IMR-90 (cell line): ENCODE measurements at regions not wholly inside any gene's neighbourhood (a gene's known extent, or its start where the extent isn't known, plus 50 kb on each side); places are given as distances from the start of the nearest gene placed in this dataset.

Experiments
- ATAC-seq: fragments of 200-7000 bp; cut with Tn5 transposase; 2 replicates; pipeline ENCODE4 v1.9.1; 2020; ENCODE audit warnings: low read depth, mild to moderate bottlenecking, moderate library complexity
- BruUV-seq: library from RNA; stranded (reverse); fragments of 400-500 nt; replicated peaks from 2 replicates; lab custom pipeline; 2021; lab: Mats Ljungman, UMichigan
- CTCF ChIA-PET: fragments of 300-600 bp; formaldehyde crosslinking; extraction: SDS; loops from one replicate; lab custom pipeline; 2021; ENCODE audit warnings: antibody characterized with exemption; lab: Yijun Ruan, JAX
- POLR2A ChIA-PET: fragments of 300-600 bp; sonication (Branson Sonifier 250); formaldehyde crosslinking; loops from one replicate; lab custom pipeline; 2022; ENCODE audit warnings: antibody characterized with exemption; ENCODE audit not compliant: unreplicated experiment; lab: Charles Lee
- DNase-seq: peaks from one replicate; pipeline ENCODE4 v3.0.0; 2013
- H2AFZ ChIP-seq: replicated peaks from 2 replicates; pipeline ENCODE3; 2013; ENCODE audit warnings: low read length, mild to moderate bottlenecking; ENCODE audit not compliant: poor library complexity
- H2AK5ac ChIP-seq: 2 replicates; pipeline ENCODE4 v1.6.1; 2013; ENCODE audit warnings: low read depth, low read length, inconsistent platforms
- H2AK9ac ChIP-seq: replicated peaks from 2 replicates; pipeline ENCODE3; 2013; ENCODE audit warnings: mild to moderate bottlenecking, low read depth, low read length, moderate library complexity; ENCODE audit not compliant: poor library complexity
- H2BK120ac ChIP-seq: 2 replicates; pipeline ENCODE4 v1.6.1; 2013; ENCODE audit warnings: low read depth, low read length, inconsistent platforms
- H2BK15ac ChIP-seq: 3 replicates; pipeline ENCODE4 v1.6.1; 2013; ENCODE audit warnings: low read depth, low read length, inconsistent platforms
- H2BK20ac ChIP-seq: 2 replicates; pipeline ENCODE4 v1.6.1; 2013; ENCODE audit warnings: low read depth, mild to moderate bottlenecking, inconsistent platforms, low read length, moderate library complexity
- H2BK5ac ChIP-seq: 2 replicates; pipeline ENCODE4 v1.6.1; 2013; ENCODE audit warnings: mild to moderate bottlenecking, low read depth, low read length, inconsistent platforms; ENCODE audit not compliant: poor library complexity, severe bottlenecking
- H3K14ac ChIP-seq: replicated peaks from 2 replicates; pipeline ENCODE4 v1.6.1; 2013; ENCODE audit warnings: low read depth, low read length, inconsistent platforms
- H3K18ac ChIP-seq: 2 replicates; pipeline ENCODE4 v1.6.1; 2013; ENCODE audit warnings: low read depth, low read length, control low read depth
- H3K23ac ChIP-seq: 2 replicates; pipeline ENCODE4 v1.6.1; 2013; ENCODE audit warnings: low read depth, low read length, inconsistent platforms
- H3K27ac ChIP-seq: 2 replicates; pipeline ENCODE4 v1.5.1; 2013; ENCODE audit warnings: mild to moderate bottlenecking, control low read depth, low read length; ENCODE audit not compliant: insufficient read depth
- H3K27me3 ChIP-seq: 2 replicates; pipeline ENCODE4 v1.6.1; 2013; ENCODE audit warnings: low read length; ENCODE audit not compliant: control insufficient read depth, insufficient read depth
- H3K36me3 ChIP-seq: 2 replicates; pipeline ENCODE4 v1.6.1; 2013; ENCODE audit warnings: low read length, mixed read lengths; ENCODE audit not compliant: control insufficient read depth, insufficient read depth
- H3K4ac ChIP-seq: 2 replicates; pipeline ENCODE4 v1.6.1; 2013; ENCODE audit warnings: low read depth, low read length, inconsistent platforms
- H3K4me1 ChIP-seq: 2 replicates; pipeline ENCODE4 v1.6.1; 2013; ENCODE audit warnings: low read length, mixed read lengths; ENCODE audit not compliant: control insufficient read depth, insufficient read depth
- H3K4me2 ChIP-seq: 2 replicates; pipeline ENCODE4 v1.6.1; 2013; ENCODE audit warnings: low read depth, mild to moderate bottlenecking, control low read depth, low read length, moderate library complexity
- H3K4me3 ChIP-seq: 2 replicates; pipeline ENCODE4 v1.5.1; 2013; ENCODE audit warnings: low read depth, mild to moderate bottlenecking, control low read depth, low read length, moderate library complexity; ENCODE audit not compliant: insufficient read depth
- H3K56ac ChIP-seq: 2 replicates; pipeline ENCODE4 v1.6.1; 2013; ENCODE audit warnings: low read length, inconsistent platforms; ENCODE audit not compliant: insufficient read depth; ENCODE audit errors: extremely low read depth
- H3K79me1 ChIP-seq, 2 experiments: 2 replicates each; pipeline ENCODE4 v1.6.1; 2013; ENCODE audit warnings: low read length in 2 of 2, inconsistent platforms in 1 of 2, low read depth in 1 of 2
- H3K9ac ChIP-seq: 2 replicates; pipeline ENCODE4 v1.6.1; 2013; ENCODE audit warnings: low read depth, low read length, control low read depth
- H3K9me1 ChIP-seq: 2 replicates; pipeline ENCODE4 v1.6.1; 2013; ENCODE audit warnings: low read length, inconsistent platforms; ENCODE audit not compliant: insufficient read depth
- H3K9me3 ChIP-seq: 2 replicates; pipeline ENCODE4 v1.6.1; 2013; ENCODE audit warnings: low read length; ENCODE audit not compliant: control insufficient read depth, insufficient read depth
- H4K20me1 ChIP-seq: 2 replicates; pipeline ENCODE4 v1.6.1; 2013; ENCODE audit warnings: low read length, inconsistent platforms; ENCODE audit not compliant: insufficient read depth
- H4K5ac ChIP-seq: 2 replicates; pipeline ENCODE4 v1.6.1; 2013; ENCODE audit warnings: mild to moderate bottlenecking, low read depth, low read length, control low read depth
- H4K8ac ChIP-seq, 2 experiments: 2 replicates each; pipeline ENCODE4 v1.6.1; 2013; ENCODE audit warnings: low read depth in 2 of 2, low read length in 2 of 2, control low read depth in 1 of 2, inconsistent platforms in 1 of 2
- H4K91ac ChIP-seq: 2 replicates; pipeline ENCODE4 v1.6.1; 2013; ENCODE audit warnings: low read depth, low read length, inconsistent platforms; ENCODE audit not compliant: insufficient read depth
- CEBPB ChIP-seq: IDR thresholded peaks from 2 replicates; pipeline ENCODE4 v1.6.1; 2012; ENCODE audit warnings: low read depth, low read length, improper control_type of control experiment
- CHD1 ChIP-seq: IDR thresholded peaks from 2 replicates; pipeline ENCODE4 v1.6.1; 2012; ENCODE audit warnings: low read depth, low read length, improper control_type of control experiment
- CTCF ChIP-seq: conservative IDR thresholded peaks from 2 replicates; pipeline ENCODE4 v1.5.1; 2012; ENCODE audit warnings: mild to moderate bottlenecking, low read depth, low read length, improper control_type of control experiment
- FOS ChIP-seq: fragments of 150-350 bp; IDR thresholded peaks from 2 replicates; pipeline ENCODE4 v1.6.1; 2016; ENCODE audit warnings: low read depth, low read length
- MAFK ChIP-seq: IDR thresholded peaks from 2 replicates; pipeline ENCODE4 v1.6.1; 2012; ENCODE audit warnings: low read depth, low read length, improper control_type of control experiment
- MAZ ChIP-seq: IDR thresholded peaks from 2 replicates; pipeline ENCODE4 v1.6.1; 2012; ENCODE audit warnings: low read depth, mild to moderate bottlenecking, low read length, improper control_type of control experiment, moderate library complexity, borderline replicate concordance
- MXI1 ChIP-seq: IDR thresholded peaks from 2 replicates; pipeline ENCODE4 v1.6.1; 2012; ENCODE audit warnings: low read depth, mild to moderate bottlenecking, low read length, moderate library complexity, borderline replicate concordance
- NFE2L2 ChIP-seq: fragments of 150-350 bp; IDR thresholded peaks from 2 replicates; pipeline ENCODE4 v1.6.1; 2016; ENCODE audit warnings: low read depth, mild to moderate bottlenecking, low read length
- RAD21 ChIP-seq: IDR thresholded peaks from 2 replicates; pipeline ENCODE4 v1.6.1; 2012; ENCODE audit warnings: low read length, improper control_type of control experiment
- RFX5 ChIP-seq: IDR thresholded peaks from 2 replicates; pipeline ENCODE4 v1.8.0; 2012; ENCODE audit warnings: low read depth, mild to moderate bottlenecking, low read length, moderate library complexity
- SMC3 ChIP-seq: fragments of 150-350 bp; IDR thresholded peaks from 2 replicates; pipeline ENCODE4 v1.6.1; 2016; ENCODE audit warnings: low read depth, mild to moderate bottlenecking, antibody characterized with exemption, low read length, moderate library complexity
- USF2 ChIP-seq: fragments of 150-350 bp; IDR thresholded peaks from 2 replicates; pipeline ENCODE4 v1.6.1; 2017; ENCODE audit warnings: mild to moderate bottlenecking, antibody characterized with exemption, low read length, low read depth
- WGBS, 2 experiments: methylation state at CpG; one replicate each; pipeline versions ENCODE4 v1.1.5 to v1.1.7; 2013; ENCODE audit warnings: missing lambda C conversion rate in 2 of 2; ENCODE audit not compliant: insufficient read length in 1 of 2; ENCODE audit errors: extremely low coverage in 2 of 2; 5-methylcytosine and 5-hydroxymethylcytosine counted together
- dilution Hi-C: fragments of 300-500 bp; cut with HindIII; formaldehyde crosslinking; loops from one replicate; pipeline ENCODE4 v1.14.3; 2018; ENCODE audit warnings: low sequenced_read_pairs; ENCODE audit not compliant: unreplicated experiment
- in situ Hi-C: fragments of 300-500 bp; cut with MboI; formaldehyde crosslinking; loops from 3 replicates; pipeline ENCODE4 v1.14.3; 2019; ENCODE audit warnings: low sequenced_read_pairs, inconsistent platforms, mixed read lengths
- intact Hi-C: fragments of 100-400 bp; cut with micrococcal nuclease; formaldehyde crosslinking; loops from 2 replicates; pipeline ENCODE4 v1.10.0; 2022
- TF ChIP-seq, protein P1 (sequence below): fragments of 150-350 bp; IDR thresholded peaks from 2 replicates; pipeline ENCODE4 v1.6.1; 2016; ENCODE audit warnings: low read depth, mild to moderate bottlenecking, low read length, moderate library complexity, borderline replicate concordance

DNA sequence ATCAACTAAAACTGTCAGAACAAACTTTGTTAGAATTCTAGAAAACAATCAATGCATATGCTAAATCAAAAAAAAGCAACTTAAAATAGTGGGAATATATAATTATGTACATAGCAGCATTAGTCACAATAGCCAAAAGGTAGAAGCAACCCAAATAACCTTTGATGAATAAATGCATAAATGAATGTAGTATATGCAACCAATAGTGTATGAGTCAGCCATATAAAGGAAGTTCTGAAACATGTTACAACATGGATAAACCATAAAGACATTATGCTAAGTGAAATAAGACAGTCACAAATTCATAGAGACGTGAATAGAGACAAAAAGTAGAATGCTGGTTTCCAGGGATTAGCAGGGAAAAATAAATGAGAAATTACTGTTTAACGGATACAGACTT lies 762.8 kb upstream of the INTU start:
- no peak overlapping the region for H2AFZ ChIP-seq
- no peaks in the 10 kb centered on the region for H3K9me1 ChIP-seq
- no peak overlapping the region for H2BK120ac ChIP-seq
- no peak overlapping the region for H3K9ac ChIP-seq
- no peaks in the 10 kb centered on the region for H3K4me1 ChIP-seq
- in situ Hi-C loops (no loop called here), intact Hi-C loops (no loop called here), dilution Hi-C loops (no loop called here)
- H3K9me3 ChIP-seq = no peaks in the 10 kb centered on the region
- H3K27me3 ChIP-seq = no peaks in the 10 kb centered on the region
- H3K27ac ChIP-seq = no peak overlapping the region
- H4K8ac ChIP-seq = no peak overlapping the region
- no peaks in the 10 kb centered on the region for H3K79me1 ChIP-seq
- no peak overlapping the region for H4K5ac ChIP-seq
- DNase-seq (no peak), ATAC-seq (no peak)
- H3K36me3 ChIP-seq = no peaks in the 10 kb centered on the region
- no TSS peak for BruUV-seq
- no peak overlapping the region for H3K14ac ChIP-seq
- no peak overlapping the region for H4K91ac ChIP-seq
- H3K23ac ChIP-seq = no peak overlapping the region
- H3K4me3 ChIP-seq = no peak overlapping the region
- H3K4me2 ChIP-seq = no peak overlapping the region
- H2BK15ac ChIP-seq = no peak overlapping the region
- ChIA-PET POLR2A (no interaction called here), CTCF (no interaction called here)
- H4K20me1 ChIP-seq = no peaks in the 10 kb centered on the region
- TF ChIP-seq USF2 (no peak), RFX5 (no peak), FOS (no peak), CEBPB (no peak), MAZ (no peak), RAD21 (no peak), NFE2L2 (no peak), MXI1 (no peak), CHD1 (no peak), MAFK (no peak), SMC3 (no peak), CTCF (no peak)
- TF ChIP-seq, protein P1, sequence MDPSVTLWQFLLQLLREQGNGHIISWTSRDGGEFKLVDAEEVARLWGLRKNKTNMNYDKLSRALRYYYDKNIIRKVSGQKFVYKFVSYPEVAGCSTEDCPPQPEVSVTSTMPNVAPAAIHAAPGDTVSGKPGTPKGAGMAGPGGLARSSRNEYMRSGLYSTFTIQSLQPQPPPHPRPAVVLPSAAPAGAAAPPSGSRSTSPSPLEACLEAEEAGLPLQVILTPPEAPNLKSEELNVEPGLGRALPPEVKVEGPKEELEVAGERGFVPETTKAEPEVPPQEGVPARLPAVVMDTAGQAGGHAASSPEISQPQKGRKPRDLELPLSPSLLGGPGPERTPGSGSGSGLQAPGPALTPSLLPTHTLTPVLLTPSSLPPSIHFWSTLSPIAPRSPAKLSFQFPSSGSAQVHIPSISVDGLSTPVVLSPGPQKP = no peak
- no peak overlapping the region for H2AK5ac ChIP-seq
- no peak overlapping the region for H3K4ac ChIP-seq
- H2BK20ac ChIP-seq = no peak overlapping the region
- H2AK9ac ChIP-seq = no peak overlapping the region
- no CpG with 5 or more reads among the region's 2 CpGs for WGBS, 2 experiments
- H3K56ac ChIP-seq = no peak overlapping the region
- H3K18ac ChIP-seq = no peak overlapping the region
- H2BK5ac ChIP-seq = no peak overlapping the region
